Colonic mucosa (tissue), 4 donors: ENCODE measurements at regions not wholly inside any gene's neighbourhood (a gene's known extent, or its start where the extent isn't known, plus 50 kb on each side); places are given as distances from the start of the nearest gene placed in this dataset.
A peak's percentile ranks its signal among the peaks of the same experiment; 100 is the strongest.

Experiments used
- DNase-seq: peaks from one replicate; pipeline ENCODE4 v3.0.0-alpha.2; 2020
- H3K27ac ChIP-seq: fragments of 200-600 bp; one replicate; pipeline ENCODE4 v1.8.0; 2021
- H3K27me3 ChIP-seq: fragments of 200-600 bp; one replicate; pipeline ENCODE4 v1.8.0; 2021
- H3K36me3 ChIP-seq: fragments of 200-600 bp; one replicate; pipeline ENCODE4 v1.8.0; 2021
- H3K4me1 ChIP-seq: fragments of 200-600 bp; one replicate; pipeline ENCODE4 v1.8.0; 2021; ENCODE audit warnings: mild to moderate bottlenecking
- H3K4me3 ChIP-seq: fragments of 200-600 bp; one replicate; pipeline ENCODE4 v1.8.0; 2021
- H3K9ac ChIP-seq, 2 donors: one replicate each; pipeline ENCODE4 v1.7.0; 2013; ENCODE audit warnings: control low read depth in 2 of 2, low read depth in 2 of 2, low read length in 2 of 2
- H3K9me3 ChIP-seq: fragments of 200-600 bp; one replicate; pipeline ENCODE4 v1.8.0; 2021
- CTCF ChIP-seq: fragments of 200-600 bp; IDR thresholded peaks from one replicate; pipeline ENCODE4 v1.8.0; 2022; ENCODE audit warnings: antibody characterized with exemption, mild to moderate bottlenecking
- intact Hi-C: fragments of 100-400 bp; cut with DNase I; formaldehyde crosslinking; loops from one replicate; pipeline ENCODE4 v1.14.1; 2022
- donor health status: healthy.
- donor health status: DM: no; HTN: no; CAD: no.
- donor health status: DM: no; HTN: no; CAD: no.

- TF ChIP-seq CTCF, result no peak
Observed at GRCh38 chr9:38292480-38292879, 100.0 kb upstream of the ALDH1B1 start.

GRCh38 chr9:38289866-38290245, 102.6 kb upstream of the ALDH1B1 start:
- Histone ChIP-seq H3K9ac (no peak overlapping the region), H3K27ac (no peak overlapping the region), H3K4me1 (no peaks in the 10 kb centered on the region), H3K27me3 (no peaks in the 10 kb centered on the region), H3K4me3 (no peak overlapping the region), H3K36me3 (no peaks in the 10 kb centered on the region), H3K9me3 (no peaks in the 10 kb centered on the region)
- no peak for DNase-seq
- intact Hi-C loops, result no loop called here
- no peak for TF ChIP-seq CTCF

More at GRCh38 chr9:38292480-38292879, 100.0 kb upstream of the ALDH1B1 start:
- Histone ChIP-seq H3K4me1 (no peaks in the 10 kb centered on the region), H3K4me3 (no peak overlapping the region), H3K9me3 (no peaks in the 10 kb centered on the region), H3K27ac (no peak overlapping the region), H3K9ac (no peak overlapping the region), H3K27me3 (no peaks in the 10 kb centered on the region), H3K36me3 (no peaks in the 10 kb centered on the region)
- intact Hi-C loops, result no loop called here
- no peak for DNase-seq

GRCh38 chr9:38289236-38289865, 103.2 kb upstream of the ALDH1B1 start:
- DNase-seq, result peak; percentile 8
- no peaks in the 10 kb centered on the region for H3K4me1 ChIP-seq
- TF ChIP-seq CTCF, result no peak

GRCh38 chr9:38288502-38288901, 104.0 kb upstream of the ALDH1B1 start:
- Histone ChIP-seq H3K36me3 (no peaks in the 10 kb centered on the region), H3K4me1 (no peaks in the 10 kb centered on the region), H3K27ac (no peak overlapping the region), H3K9me3 (no peaks in the 10 kb centered on the region), H3K27me3 (no peaks in the 10 kb centered on the region), H3K9ac (no peak overlapping the region), H3K4me3 (no peak overlapping the region)
- TF ChIP-seq CTCF, result no peak
- DNase-seq, result peak; percentile 7
- intact Hi-C loops, result no loop called here

More at GRCh38 chr9:38289236-38289865, 103.2 kb upstream of the ALDH1B1 start:
- Histone ChIP-seq H3K27ac (no peak overlapping the region), H3K36me3 (no peaks in the 10 kb centered on the region), H3K27me3 (no peaks in the 10 kb centered on the region), H3K9ac (no peak overlapping the region), H3K9me3 (no peaks in the 10 kb centered on the region), H3K4me3 (no peak overlapping the region)
- intact Hi-C loops, result no loop called here

- Histone ChIP-seq H3K4me3 (no peak overlapping the region), H3K4me1 (no peaks in the 10 kb centered on the region), H3K36me3 (no peaks in the 10 kb centered on the region), H3K9me3 (no peaks in the 10 kb centered on the region), H3K27ac (no peak overlapping the region), H3K27me3 (no peaks in the 10 kb centered on the region), H3K9ac (no peak overlapping the region)
- TF ChIP-seq CTCF, result no peak
- intact Hi-C loops, result no loop called here
- DNase-seq, result no peak
Observed at GRCh38 chr9:38287420-38287985, 105.0 kb upstream of the ALDH1B1 start.
